Transverse colon (tissue), 4 donors: ENCODE measurements at regions not wholly inside any gene's neighbourhood (a gene's known extent, or its start where the extent isn't known, plus 50 kb on each side); places are given as distances from the start of the nearest gene placed in this dataset.

Experiments used
- DNase-seq: peaks from one replicate; pipeline ENCODE4 v3.0.0-alpha.2; 2019
- H3K27ac ChIP-seq, 4 donors: fragments of 200-600 bp; sonication (generic); 2 replicates each; pipeline ENCODE4 v1.5.1; 2016 to 2018; ENCODE audit warnings: inconsistent platforms in 4 of 4
- H3K27me3 ChIP-seq: fragments of 200-600 bp; sonication (generic); 2 replicates; pipeline ENCODE4 v1.5.1; 2017; ENCODE audit warnings: inconsistent platforms
- H3K36me3 ChIP-seq, 4 donors: fragments of 200-600 bp; sonication (generic); 2 replicates each; pipeline ENCODE4 v1.5.1; 2017 to 2019; ENCODE audit warnings: inconsistent platforms in 4 of 4
- H3K4me1 ChIP-seq, 4 donors: fragments of 200-600 bp; sonication (generic); 2 replicates each; pipeline ENCODE4 v1.5.1; 2017 to 2020; ENCODE audit warnings: inconsistent platforms in 4 of 4
- H3K4me3 ChIP-seq, 4 donors: fragments of 200-600 bp; sonication (generic); 1 replicate in 1 of 4; 2 replicates in 3 of 4; pipeline versions ENCODE4 v1.5.1 to v1.6.1; 2017 to 2019; ENCODE audit warnings: inconsistent platforms in 4 of 4
- H3K9me3 ChIP-seq, 2 donors: fragments of 200-600 bp; sonication (generic); 2 replicates each; pipeline ENCODE4 v1.5.1; 2017 to 2019; ENCODE audit warnings: inconsistent platforms in 2 of 2
- CTCF ChIP-seq, 5 experiments: fragments of 200-600 bp in 3 of 5; fragments of 450-650 bp in 2 of 5; sonication (generic) in 3 of 5; IDR thresholded peaks; 1 replicate in 2 of 5; 2 replicates in 3 of 5; pipeline ENCODE4 v1.5.1; 2016 to 2017; ENCODE audit warnings: antibody characterized with exemption in 5 of 5, inconsistent platforms in 3 of 5, mild to moderate bottlenecking in 2 of 5, moderate library complexity in 1 of 5
- EP300 ChIP-seq: sonication (generic); formaldehyde crosslinking; IDR thresholded peaks from one replicate; pipeline ENCODE4 v1.6.1; 2017; ENCODE audit warnings: antibody characterized with exemption, low read depth
- POLR2A ChIP-seq: fragments of 450-650 bp; IDR thresholded peaks from one replicate; pipeline ENCODE4 v1.6.1; 2016; ENCODE audit warnings: antibody characterized with exemption, mild to moderate bottlenecking, moderate library complexity
- POLR2AphosphoS5 ChIP-seq, 3 donors: sonication (generic); formaldehyde crosslinking; IDR thresholded peaks; one replicate each; pipeline ENCODE4 v1.6.1; 2016; ENCODE audit warnings: antibody characterized with exemption in 3 of 3
- WGBS, 2 donors: methylation state at CpG; one replicate each; pipeline ENCODE4 v1.1.5; 2018; ENCODE audit warnings: low coverage in 1 of 2; 5-methylcytosine and 5-hydroxymethylcytosine counted together
- in situ Hi-C, 4 donors: fragments of 200-750 bp; cut with MboI; loops; one replicate each; pipeline versions ENCODE4 v1.15.0 to v1.15.1; 2017; ENCODE audit warnings: low sequenced_read_pairs in 3 of 4, low pct_ligation_motif_present in 1 of 4, low pct_unique_long_range_greater_than_20kb in 1 of 4
- intact Hi-C: fragments of 100-400 bp; cut with DNase I; formaldehyde crosslinking; loops from one replicate; pipeline ENCODE4 v1.15.1; 2023; ENCODE audit warnings: low total_unique reads

GRCh38 chr14:87073880-87074570 is 919.0 kb downstream of the GALC start:
- no peaks in the 10 kb centered on the region for H3K27me3 ChIP-seq
- H3K9me3 ChIP-seq, result no peaks in the 10 kb centered on the region
- no peaks in the 10 kb centered on the region for H3K36me3 ChIP-seq
- H3K4me3 ChIP-seq, result no peak overlapping the region
- in situ Hi-C loops, result no loop called here
- intact Hi-C loops, result no loop called here
- no peak overlapping the region for H3K27ac ChIP-seq
- no peak for TF ChIP-seq EP300
- no peak for TF ChIP-seq POLR2A
- no peak for TF ChIP-seq POLR2AphosphoS5 (IDR thresholded peaks at IDR 0.05)
- no peak for TF ChIP-seq CTCF (IDR thresholded peaks at IDR 0.05)
- no peak for DNase-seq
- 75 to 78% methylated on average over 5 of the region's 5 CpGs for WGBS, 2 donors
- no peaks in the 10 kb centered on the region for H3K4me1 ChIP-seq

- H3K27ac ChIP-seq, result no peak overlapping the region
- H3K4me3 ChIP-seq, result no peak overlapping the region
- DNase-seq, result no peak
- no peaks in the 10 kb centered on the region for H3K27me3 ChIP-seq
- no peaks in the 10 kb centered on the region for H3K4me1 ChIP-seq
- intact Hi-C loops (no loop called here), in situ Hi-C loops (no loop called here)
- TF ChIP-seq EP300 (no peak), POLR2A (no peak), POLR2AphosphoS5 (IDR thresholded peaks at IDR 0.05) (no peak)
- WGBS, 2 donors, result 85 to 90% methylated on average over 5 to 11 of the region's 11 CpGs
- no peaks in the 10 kb centered on the region for H3K9me3 ChIP-seq
- H3K36me3 ChIP-seq, result no peaks in the 10 kb centered on the region
Observed at GRCh38 chr14:87067591-87067990, 925.4 kb downstream of the GALC start.

GRCh38 chr14:87067061-87067460 is 925.9 kb downstream of the GALC start:
- in situ Hi-C loops, result no loop called here
- no peaks in the 10 kb centered on the region for H3K9me3 ChIP-seq

GRCh38 chr14:87066221-87066817 is 926.7 kb downstream of the GALC start:
- in situ Hi-C loops (no loop called here), intact Hi-C loops (no loop called here)
- TF ChIP-seq POLR2A, result no peak
- no peak for TF ChIP-seq EP300
- no peak for TF ChIP-seq CTCF (IDR thresholded peaks at IDR 0.05)
- no peak for TF ChIP-seq POLR2AphosphoS5 (IDR thresholded peaks at IDR 0.05)
- Histone ChIP-seq H3K27me3 (no peaks in the 10 kb centered on the region), H3K36me3 (no peaks in the 10 kb centered on the region), H3K9me3 (no peaks in the 10 kb centered on the region), H3K4me3 (no peak overlapping the region), H3K27ac (no peak overlapping the region), H3K4me1 (no peaks in the 10 kb centered on the region)
- WGBS, 2 donors, result 89 to 94% methylated on average over 2 of the region's 2 CpGs
- DNase-seq, result no peak

More at GRCh38 chr14:87067061-87067460, 925.9 kb downstream of the GALC start:
- Histone ChIP-seq H3K4me1 (no peaks in the 10 kb centered on the region), H3K4me3 (no peak overlapping the region), H3K27ac (no peak overlapping the region), H3K36me3 (no peaks in the 10 kb centered on the region), H3K27me3 (no peaks in the 10 kb centered on the region)
- 73 to 85% methylated on average over 3 to 4 of the region's 4 CpGs for WGBS, 2 donors
- intact Hi-C loops, result no loop called here
- DNase-seq, result no peak
- TF ChIP-seq POLR2AphosphoS5 (IDR thresholded peaks at IDR 0.05) (no peak), POLR2A (no peak), CTCF (IDR thresholded peaks at IDR 0.05) (no peak), EP300 (no peak)
